Brain pericyte (primary cell): ENCODE measurements at regions not wholly inside any gene's neighbourhood (a gene's known extent, or its start where the extent isn't known, plus 50 kb on each side); places are given as distances from the start of the nearest gene placed in this dataset.

Experiments used
- DNase-seq: peaks from one replicate; pipeline ENCODE4 v3.0.0-alpha.2; 2012; ENCODE audit warnings: low read depth, low spot score

DNA sequence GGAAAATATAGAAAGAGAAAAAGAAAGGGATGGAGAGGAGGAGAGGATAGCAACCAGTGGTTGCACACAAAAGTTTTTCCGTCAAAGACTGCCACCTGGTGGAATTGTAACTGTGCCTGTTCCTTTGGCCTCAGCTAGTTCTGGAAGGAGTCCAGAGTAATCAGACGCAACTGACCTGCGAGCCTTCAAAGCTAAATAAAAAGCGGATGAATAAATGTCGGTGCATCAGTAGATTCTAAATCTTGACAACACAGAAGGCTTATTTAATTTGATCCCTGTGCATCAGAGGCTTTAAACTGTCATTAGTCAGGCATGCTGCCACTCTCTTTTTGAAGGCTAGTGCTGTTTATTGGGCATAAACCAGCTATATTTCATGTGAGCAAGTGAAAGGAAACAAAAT, 132.9 kb upstream of the ACO1 start:
- no peak for DNase-seq

DNA sequence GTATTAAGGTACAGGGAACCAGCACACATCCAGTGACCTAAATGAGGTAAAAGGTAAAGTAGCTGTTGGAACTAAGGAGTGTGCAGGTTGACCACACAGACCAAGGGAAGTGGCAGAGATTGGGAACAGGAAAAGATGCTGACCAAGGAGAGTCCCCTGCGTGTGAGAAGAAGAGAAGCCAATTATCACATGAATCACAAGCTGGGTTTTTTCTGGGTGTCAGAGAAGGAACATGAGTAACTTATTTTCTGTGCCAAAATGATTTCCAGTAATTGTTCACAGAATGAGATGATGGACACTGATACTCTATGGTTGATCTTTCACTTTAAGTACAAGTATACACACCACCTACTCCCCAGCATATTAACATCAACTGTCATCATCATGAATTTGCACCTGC, 130.7 kb upstream of the ACO1 start:
- DNase-seq: no peak

DNA sequence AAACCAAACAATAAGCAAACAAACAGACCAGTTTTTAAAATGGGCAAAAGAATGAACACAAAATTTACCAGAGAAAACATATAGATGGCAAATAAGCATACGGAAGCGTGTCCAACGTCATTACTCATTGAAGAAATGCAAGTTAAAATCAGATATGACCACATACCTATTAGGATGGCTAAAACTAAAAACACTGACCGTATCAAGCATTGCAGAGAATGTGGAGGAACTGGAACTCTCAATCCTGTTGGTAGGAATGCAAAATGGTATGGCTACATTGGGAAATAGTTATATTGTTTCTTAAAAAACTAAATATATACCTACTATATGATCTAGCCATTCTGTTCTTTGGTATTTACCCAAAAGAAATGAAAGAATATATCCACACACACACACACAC, 129.4 kb upstream of the ACO1 start:
- no peak for DNase-seq

DNA sequence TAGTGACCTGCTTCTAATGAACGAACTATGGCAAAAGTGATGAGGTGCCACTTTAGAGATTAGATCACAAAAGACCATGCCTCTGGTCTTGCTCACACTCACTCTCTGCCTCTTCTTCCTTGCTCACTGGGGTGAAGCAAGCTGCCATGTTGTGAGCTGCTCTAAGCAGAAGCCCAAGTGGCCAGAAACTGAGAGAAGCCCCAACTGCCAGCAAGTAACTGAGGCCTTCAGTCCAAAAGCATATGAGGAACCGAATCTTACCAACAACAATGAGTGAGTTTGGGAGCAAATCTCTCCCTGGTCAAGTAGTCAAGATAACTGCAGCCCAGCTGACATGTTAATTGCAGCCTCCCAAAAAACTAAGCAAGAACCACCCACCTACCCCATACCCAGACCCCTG, 126.0 kb upstream of the ACO1 start:
- DNase-seq: no peak

DNA sequence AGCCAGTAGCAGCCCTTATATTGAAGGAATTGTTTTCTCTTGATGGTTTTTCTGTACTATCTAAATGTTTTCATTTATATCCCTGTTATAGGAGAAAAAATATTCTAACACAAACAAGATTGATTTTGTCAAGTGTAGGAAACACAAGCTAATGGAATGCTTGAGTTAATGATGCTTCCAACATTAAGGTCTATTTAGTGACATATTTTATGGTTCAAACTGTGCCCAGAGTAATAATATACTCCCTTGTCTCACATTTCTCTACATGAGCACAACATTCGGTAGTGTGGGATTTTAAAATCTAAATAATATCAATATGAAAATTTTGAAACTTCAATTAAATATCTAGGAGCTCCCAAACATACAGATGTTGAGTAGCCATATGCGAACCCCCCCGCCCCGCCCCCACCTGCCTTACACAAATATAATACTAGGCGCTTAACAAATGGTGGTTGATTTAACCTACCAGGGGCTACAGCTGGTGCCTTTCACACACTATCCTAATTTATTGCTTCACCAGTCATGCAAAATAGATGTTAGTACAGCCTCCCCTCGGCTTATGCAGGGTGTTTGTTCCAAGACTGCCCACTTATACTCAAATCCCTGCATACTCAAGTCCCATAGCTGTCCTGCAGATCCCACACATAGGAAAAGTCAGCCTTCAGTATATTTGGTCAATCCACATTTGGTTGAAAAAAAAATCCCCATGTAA, 124.1 kb upstream of the ACO1 start:
- DNase-seq: no peak

DNA sequence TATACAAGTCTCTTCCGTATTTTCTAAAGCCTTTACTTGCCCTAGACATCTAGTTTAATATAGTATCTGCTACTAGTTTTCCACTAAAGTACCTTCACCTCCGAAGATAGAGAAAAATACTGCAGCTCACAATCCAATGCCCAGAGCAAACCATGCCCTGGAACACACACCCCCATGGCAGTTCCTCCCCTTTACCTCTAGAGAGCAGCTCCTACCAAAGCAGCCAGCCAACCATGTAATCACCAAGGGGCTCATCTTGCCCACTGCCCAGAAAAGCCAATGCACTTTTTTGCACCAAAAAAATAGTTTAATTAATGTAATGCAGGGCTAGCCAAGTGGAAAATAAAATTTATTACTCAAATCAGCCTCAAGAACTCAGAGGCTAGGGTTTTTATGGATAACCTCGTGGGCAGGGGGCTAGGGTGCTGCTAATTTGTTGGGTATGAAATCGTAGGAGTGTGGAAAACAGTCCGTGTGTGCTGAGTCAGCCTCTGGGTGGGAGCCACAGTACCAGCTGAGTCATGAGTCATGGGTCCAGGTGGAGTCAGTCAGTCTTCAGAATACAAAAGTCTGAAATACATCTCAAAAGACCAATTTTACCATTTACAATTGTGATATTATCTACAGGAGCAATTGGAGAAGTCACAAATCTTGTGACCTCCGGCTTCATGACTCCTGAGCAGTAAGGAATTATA, 120.1 kb upstream of the ACO1 start:
- DNase-seq: no peak

DNA sequence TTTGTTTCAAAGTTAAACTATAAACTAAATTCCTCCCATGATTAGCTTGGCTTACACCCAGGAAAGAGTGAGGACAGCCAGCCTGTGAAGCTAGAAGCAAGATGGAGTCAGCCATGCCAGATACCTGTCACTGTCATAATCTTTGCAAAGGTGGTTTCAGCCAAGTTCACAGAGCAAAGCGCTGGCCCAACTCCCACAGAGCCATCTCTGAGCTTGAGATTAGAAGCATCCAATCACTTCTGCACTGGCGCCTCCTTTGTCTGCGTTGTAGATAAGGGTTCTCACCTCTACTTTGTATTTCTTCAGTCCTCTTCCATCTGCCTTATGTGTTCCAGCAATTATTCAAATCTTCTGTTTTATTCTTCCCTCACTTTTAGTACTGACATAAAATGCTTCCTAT, 119.4 kb upstream of the ACO1 start:
- no peak for DNase-seq

DNA sequence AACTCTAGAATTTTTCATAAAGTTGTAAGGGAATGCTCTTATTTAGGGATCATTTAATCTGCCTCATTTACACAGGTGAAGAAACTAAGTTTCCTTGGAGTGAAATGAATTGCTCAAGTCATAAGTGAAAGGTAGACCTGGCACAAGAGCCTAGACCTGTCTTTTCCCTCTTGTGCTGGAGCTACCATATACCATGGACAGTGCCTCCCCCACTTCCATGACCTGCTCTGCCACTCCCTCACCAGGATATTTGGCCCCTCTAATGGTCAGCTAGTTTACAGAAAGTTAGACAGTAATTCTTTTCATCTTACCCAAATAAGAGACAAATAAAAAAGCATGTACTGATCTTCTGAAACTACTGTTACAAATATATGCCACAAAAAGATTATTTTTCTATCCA, 105.5 kb upstream of the ACO1 start:
- DNase-seq: no peak

DNA sequence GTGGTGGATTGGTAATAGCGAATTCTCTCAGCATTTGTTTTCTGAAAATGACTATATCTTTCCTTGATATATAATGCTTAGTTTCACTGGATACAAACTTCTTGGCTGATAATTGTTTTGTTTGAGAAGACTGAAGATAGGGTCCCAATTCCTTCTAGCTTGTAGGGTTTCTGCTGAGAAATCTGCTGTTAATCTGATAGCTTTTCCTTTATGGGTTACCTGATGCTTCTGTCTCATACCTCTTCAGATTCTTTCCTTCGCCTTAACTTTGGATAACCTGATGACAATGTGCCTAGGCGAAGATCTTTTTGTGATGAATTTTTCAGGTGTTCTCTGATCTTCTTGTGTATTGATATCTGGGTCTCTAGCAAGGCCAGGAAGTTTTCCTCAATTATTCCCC, 94.7 kb upstream of the ACO1 start:
- DNase-seq: no peak

DNA sequence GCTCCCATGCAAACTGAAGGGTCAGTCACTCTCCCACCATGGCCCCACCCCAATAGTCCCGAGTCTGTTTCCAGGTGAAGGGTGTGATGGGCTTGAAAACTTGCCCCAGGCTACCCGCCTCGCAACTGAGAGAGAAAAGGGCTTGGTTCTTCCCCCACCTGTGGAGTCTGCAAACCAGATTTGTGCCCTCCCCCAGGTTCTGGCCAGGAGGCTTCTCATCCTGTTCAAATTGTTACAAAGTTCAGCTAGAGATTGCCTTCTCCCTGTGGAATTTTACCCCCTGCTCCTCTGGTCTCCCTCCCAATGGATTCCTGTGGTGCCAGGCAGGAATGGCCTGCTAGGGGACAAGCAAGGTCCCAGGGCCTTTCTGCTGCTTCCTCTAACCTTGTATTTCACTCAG, 93.1 kb upstream of the ACO1 start:
- DNase-seq: no peak

DNA sequence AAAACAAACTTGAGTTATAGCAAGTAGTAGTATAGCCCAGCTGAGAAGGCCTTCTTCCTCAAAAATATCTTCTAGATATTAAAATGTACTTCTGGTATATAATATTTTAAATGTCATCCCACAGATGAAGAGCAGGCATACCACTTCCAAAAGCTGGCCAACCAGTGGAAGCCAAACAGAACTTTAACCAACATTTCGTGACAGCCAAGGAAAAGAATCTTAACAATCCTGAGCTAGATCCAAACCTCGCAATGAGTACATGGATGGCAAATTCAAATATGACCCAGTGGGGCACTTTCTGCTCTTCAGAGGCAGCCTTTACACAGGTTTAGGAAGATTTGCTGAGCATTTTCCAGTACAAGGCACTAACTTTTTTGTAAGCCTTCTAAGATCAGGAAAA, 91.8 kb upstream of the ACO1 start:
- DNase-seq: no peak

DNA sequence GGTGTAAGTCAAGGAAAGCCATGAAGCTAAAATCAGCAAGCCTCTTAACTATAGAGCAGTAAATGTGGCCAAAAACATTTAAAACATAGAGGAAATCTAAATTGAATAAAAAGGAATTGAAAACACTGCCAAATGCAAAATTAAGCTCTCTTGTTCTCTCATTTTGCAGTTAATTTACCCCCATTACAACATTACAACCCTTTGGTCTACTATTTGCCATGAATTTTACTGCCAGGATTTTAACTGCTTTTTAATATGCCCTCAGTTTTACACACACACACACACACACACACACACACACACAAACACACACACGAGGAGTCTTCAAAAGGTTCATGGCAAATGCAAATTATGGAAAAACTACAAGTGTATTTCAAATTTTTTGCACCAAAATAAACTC, 91.4 kb upstream of the ACO1 start:
- DNase-seq: no peak

DNA sequence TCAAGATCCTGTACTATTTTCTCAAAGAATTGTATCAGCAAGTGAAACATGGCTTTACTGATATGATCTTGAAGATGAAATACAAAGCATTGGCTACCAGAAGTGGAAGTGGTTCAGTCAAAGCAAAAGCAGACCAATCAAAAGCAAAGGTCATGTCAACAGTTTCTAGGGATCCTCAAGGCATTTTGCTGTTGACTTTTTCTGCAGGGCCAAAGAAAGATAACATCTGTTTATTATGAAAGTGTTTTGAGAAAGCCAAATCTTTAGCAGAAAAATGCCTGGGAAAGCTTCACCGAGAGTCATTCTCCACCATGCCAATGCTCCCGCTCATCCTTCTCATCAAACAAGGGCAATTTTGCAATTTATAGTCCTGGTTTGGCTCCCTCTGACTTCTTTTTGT, 90.3 kb upstream of the ACO1 start:
- no peak for DNase-seq

DNA sequence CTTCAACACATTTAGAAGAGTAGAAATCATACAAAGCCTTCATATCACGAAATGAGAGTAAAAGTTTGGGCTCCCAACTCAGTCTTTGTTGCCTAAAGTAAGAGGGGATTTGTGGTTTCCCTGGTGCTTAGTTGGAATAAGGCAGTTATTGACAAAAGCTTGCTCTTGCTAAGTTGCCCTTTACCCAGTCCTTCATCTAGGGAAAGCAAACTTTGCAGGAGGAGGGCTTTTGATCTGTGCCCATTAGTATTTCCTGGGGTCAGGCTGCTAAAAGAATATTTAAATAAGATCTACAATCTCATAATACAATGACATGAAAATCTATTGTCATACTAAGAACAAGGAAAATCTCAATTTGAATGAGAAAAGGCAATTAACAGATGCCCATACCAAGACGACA, 84.1 kb upstream of the ACO1 start:
- DNase-seq: no peak

DNA sequence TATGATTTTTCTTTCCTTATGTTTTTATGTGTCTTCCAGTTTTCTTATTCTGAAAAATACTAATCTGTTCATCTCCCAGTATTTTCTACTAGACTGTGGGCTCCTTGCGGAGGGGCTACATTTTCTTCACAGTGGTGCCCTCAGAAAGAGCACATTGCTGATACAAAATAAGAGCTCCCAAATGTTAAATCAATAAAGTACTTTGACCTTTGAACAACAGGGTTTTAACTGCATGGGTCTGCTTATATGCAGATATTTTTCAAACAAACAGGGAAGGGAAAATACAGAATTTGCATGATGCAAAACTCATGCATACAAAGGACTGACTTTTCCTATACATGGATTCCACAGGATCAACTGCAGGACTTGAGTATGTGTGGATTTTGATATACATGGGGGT, 79.9 kb upstream of the ACO1 start:
- DNase-seq: no peak

DNA sequence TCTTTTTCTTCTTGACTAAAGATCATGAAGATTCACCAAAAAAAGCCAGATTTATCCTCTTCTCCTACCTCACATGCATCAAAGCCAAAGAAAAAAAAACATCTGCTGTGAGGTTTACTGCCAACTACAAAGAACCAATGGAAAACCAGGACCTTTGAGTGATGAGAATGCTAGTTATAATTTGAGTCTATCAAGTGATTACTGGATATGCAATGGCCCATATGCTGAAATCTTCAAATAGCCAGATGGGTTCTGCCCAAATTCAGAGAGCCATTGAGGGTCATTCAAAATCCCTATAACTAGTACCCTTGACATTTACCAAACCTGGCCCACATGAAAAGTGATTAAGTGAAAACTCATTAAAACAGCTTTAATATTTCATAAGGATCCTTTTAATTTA, 78.4 kb upstream of the ACO1 start:
- no peak for DNase-seq

DNA sequence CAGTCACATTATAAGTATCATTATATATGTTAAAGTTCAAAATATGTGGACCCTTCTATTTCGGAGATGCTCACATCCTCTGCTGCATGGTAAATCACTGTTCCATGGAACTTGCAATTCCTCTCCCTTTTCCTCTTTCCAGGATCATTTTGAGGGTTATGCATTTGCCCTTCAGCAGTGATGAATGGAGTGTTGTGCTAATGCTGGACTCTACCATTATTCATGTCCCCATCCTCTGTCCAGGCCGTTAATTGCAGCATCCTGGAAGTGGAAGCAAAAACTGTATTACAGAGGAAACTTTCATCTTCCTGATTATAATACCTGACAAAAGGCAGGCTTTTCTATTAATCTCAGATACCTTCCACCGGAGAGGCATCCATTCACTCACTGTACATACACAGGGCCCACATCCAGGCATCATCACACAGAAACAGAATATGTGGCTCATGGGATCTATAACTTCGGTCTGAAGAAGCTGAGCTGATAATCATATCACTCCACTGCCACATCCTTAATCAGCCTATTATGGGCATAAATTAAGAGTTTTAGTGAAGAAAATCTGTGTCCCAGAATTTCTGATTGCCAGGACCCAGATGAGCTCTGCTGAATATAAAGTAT, 65.0 kb upstream of the ACO1 start:
- DNase-seq: no peak

DNA sequence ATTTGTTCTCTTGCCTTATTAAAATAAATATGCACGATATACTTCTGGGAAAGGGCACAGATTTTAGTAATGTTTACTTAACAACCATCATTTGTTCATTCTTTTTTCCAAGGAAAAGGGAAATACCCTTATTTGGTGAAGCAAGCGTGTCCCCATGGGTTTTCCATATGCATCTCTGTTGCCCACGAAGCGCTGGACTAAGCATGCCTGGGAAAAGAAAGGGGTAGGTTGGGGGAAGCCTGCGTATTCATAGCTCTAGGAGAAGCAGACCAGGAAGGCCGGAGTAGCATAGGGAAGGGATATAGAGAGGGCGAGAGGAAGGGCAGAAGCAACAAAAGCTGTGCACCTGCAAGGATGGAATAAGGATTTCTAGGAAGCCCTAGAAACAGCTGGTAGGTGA, 61.8 kb upstream of the ACO1 start:
- no peak for DNase-seq

DNA sequence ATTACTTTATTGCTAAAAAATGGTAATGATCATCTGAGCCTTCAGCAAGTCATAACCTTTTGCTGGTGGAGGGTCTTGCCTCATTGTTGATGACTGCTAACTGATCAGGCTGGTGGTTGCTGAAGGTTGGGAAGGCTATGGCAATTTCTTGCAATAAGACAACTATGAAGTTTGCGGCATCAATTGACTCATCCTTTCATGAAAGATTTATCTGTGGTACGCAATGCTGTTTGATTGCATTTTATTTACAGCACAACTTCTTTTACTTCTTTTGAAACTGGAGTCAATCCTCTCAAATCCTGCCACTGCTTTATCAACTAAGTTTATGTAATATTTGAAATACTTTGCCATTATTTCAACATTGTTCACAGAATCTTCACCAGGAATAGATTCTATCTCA, 58.3 kb upstream of the ACO1 start:
- DNase-seq: no peak

DNA sequence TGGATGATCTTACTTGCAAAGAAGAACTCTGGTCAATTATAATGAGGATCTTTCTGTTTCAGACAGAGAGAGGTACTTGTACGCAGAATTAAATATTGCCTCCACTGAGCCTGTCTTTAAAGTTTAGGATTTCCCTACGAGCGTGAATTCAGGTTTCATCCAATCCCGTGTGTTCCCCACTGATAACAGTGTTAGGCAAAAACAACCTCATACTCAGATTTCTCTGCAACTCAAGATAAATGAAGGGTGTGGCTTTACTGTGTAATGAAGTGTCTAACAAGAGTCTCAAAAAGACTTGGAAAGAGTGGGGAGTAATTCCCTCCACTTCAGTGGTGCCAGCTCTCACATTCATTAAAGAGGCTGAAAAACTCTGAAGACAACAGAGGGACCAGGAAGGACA, 53.2 kb upstream of the ACO1 start:
- DNase-seq: no peak

DNA sequence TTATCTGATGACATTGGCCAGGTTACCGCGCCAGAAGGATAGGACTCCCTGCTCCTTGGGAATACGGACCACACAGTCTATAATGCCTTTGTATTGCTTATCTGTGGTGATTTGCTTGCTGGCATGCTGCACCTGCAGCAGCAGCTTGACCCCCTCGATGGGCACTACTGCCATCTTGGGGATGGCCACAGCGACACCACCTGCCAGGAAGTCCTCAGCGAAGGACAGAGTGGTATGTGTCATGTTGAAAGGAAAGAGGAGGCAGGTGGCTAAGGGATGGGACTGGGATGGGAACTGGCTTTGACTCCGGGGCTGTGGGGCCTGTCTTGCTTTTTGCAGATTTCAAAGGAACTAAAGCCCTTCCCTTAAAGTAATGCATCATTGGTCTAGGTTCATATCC, 50.3 kb upstream of the ACO1 start:
- no peak for DNase-seq
